ENCODE measurements at regions not wholly inside any gene's neighbourhood (a gene's known extent, or its start where the extent isn't known, plus 50 kb on each side); places are given as distances from the start of the nearest gene placed in this dataset.
"Not testable (repeated sequence)": the region's sequence is repeated elsewhere in the genome, so short reads cannot be mapped to it uniquely, and the experiment has no call there.

GRCh38 chr12:128073937-128074336, 193.0 kb upstream of the TMEM132C start:
- Histone ChIP-seq H3K4me3 (no peak overlapping the region), H3K27ac (no peak overlapping the region)

GRCh38 chr12:128075332-128075731, 191.6 kb upstream of the TMEM132C start:
- no peak overlapping the region for H3K4me3 ChIP-seq
- H3K27ac ChIP-seq = no peak overlapping the region

GRCh38 chr12:128076188-128076587, 190.8 kb upstream of the TMEM132C start:
- Histone ChIP-seq H3K4me3 (no peak overlapping the region), H3K27ac (no peak overlapping the region)

- H3K4me3 ChIP-seq = no peak overlapping the region
- no peak overlapping the region for H3K27ac ChIP-seq
Measured at GRCh38 chr12:128077211-128077916, 189.6 kb upstream of the TMEM132C start.

GRCh38 chr12:128077917-128078298, 189.1 kb upstream of the TMEM132C start:
- Histone ChIP-seq H3K27ac (no peak overlapping the region), H3K4me3 (no peak overlapping the region)

- Histone ChIP-seq H3K4me3 (no peak overlapping the region), H3K27ac (no peak overlapping the region)
Measured at GRCh38 chr12:128078301-128078971, 188.5 kb upstream of the TMEM132C start.

GRCh38 chr12:128079446-128079845, 187.5 kb upstream of the TMEM132C start:
- H3K4me3 ChIP-seq = no peak overlapping the region
- H3K27ac ChIP-seq = no peak overlapping the region

GRCh38 chr12:128083132-128083729, 183.7 kb upstream of the TMEM132C start:
- no peak overlapping the region for H3K27ac ChIP-seq
- no peak overlapping the region for H3K4me3 ChIP-seq

- no peak overlapping the region for H3K4me3 ChIP-seq
- no peak overlapping the region for H3K27ac ChIP-seq
Measured at GRCh38 chr12:128088926-128089325, 178.0 kb upstream of the TMEM132C start.

- H3K4me3 ChIP-seq = no peak overlapping the region
Measured at GRCh38 chr12:128089961-128090360, 177.0 kb upstream of the TMEM132C start.

GRCh38 chr12:128091101-128091720, 175.8 kb upstream of the TMEM132C start:
- H3K4me3 ChIP-seq = no peak overlapping the region
- H3K27ac ChIP-seq = no peak overlapping the region

More at GRCh38 chr12:128089961-128090360, 177.0 kb upstream of the TMEM132C start:
- no peak overlapping the region for H3K27ac ChIP-seq

GRCh38 chr12:128091951-128092382, 175.0 kb upstream of the TMEM132C start:
- Histone ChIP-seq H3K4me3 (no peak overlapping the region), H3K27ac (no peak overlapping the region)

GRCh38 chr12:128098730-128099129, 168.2 kb upstream of the TMEM132C start:
- no peak overlapping the region for H3K4me3 ChIP-seq
- H3K27ac ChIP-seq = no peak overlapping the region

GRCh38 chr12:128103152-128103551, 163.8 kb upstream of the TMEM132C start:
- Histone ChIP-seq H3K27ac (no peak overlapping the region), H3K4me3 (no peak overlapping the region)

- Histone ChIP-seq H3K4me3 (no peak overlapping the region), H3K27ac (no peak overlapping the region)
Measured at GRCh38 chr12:128109236-128109635, 157.7 kb upstream of the TMEM132C start.

GRCh38 chr12:128109636-128110035, 157.3 kb upstream of the TMEM132C start:
- H3K27ac ChIP-seq = no peak overlapping the region
- no peak overlapping the region for H3K4me3 ChIP-seq

GRCh38 chr12:128111333-128111732, 155.6 kb upstream of the TMEM132C start:
- no peak overlapping the region for H3K4me3 ChIP-seq
- H3K27ac ChIP-seq = no peak overlapping the region

- H3K27ac ChIP-seq = no peak overlapping the region
- H3K4me3 ChIP-seq = no peak overlapping the region
Measured at GRCh38 chr12:128111951-128112350, 155.0 kb upstream of the TMEM132C start.

GRCh38 chr12:128113250-128113649, 153.7 kb upstream of the TMEM132C start:
- not testable (repeated sequence) for H3K4me3 ChIP-seq, H3K27ac ChIP-seq

GRCh38 chr12:128114485-128114884, 152.5 kb upstream of the TMEM132C start:
- Histone ChIP-seq H3K27ac (no peak overlapping the region), H3K4me3 (no peak overlapping the region)

- Histone ChIP-seq H3K4me3 (no peak overlapping the region), H3K27ac (no peak overlapping the region)
Measured at GRCh38 chr12:128116537-128116936, 150.4 kb upstream of the TMEM132C start.

Measured in skin epidermis (tissue), 12 donors.